Esophagus muscularis mucosa (tissue), 4 donors: ENCODE measurements at regions not wholly inside any gene's neighbourhood (a gene's known extent, or its start where the extent isn't known, plus 50 kb on each side); places are given as distances from the start of the nearest gene placed in this dataset.

Source experiments
- DNase-seq: peaks from one replicate; pipeline ENCODE4 v3.0.0-alpha.2; 2017; ENCODE audit errors: extremely low spot score
- H3K27ac ChIP-seq, 4 donors: fragments of 200-600 bp; sonication (generic); replicated peaks in 1 of 4; 1 replicate in 3 of 4; 2 replicates in 1 of 4; pipeline ENCODE4 v1.5.1; 2016 to 2019; ENCODE audit warnings: mild to moderate bottlenecking in 1 of 4
- H3K27me3 ChIP-seq, 4 donors: fragments of 200-600 bp; sonication (generic); one replicate each; pipeline versions ENCODE4 v1.5.1 to v1.6.0; 2016 to 2019
- H3K36me3 ChIP-seq, 4 donors: fragments of 200-600 bp; sonication (generic); one replicate each; pipeline ENCODE4 v1.5.1; 2016 to 2019
- H3K4me1 ChIP-seq, 4 donors: fragments of 200-600 bp; sonication (generic); one replicate each; pipeline ENCODE4 v1.5.1; 2016 to 2019
- H3K4me3 ChIP-seq, 4 donors: fragments of 200-600 bp; sonication (generic); 1 replicate in 2 of 4; 2 replicates in 2 of 4; pipeline ENCODE4 v1.5.1; 2016 to 2019; ENCODE audit warnings: mild to moderate bottlenecking in 4 of 4, moderate library complexity in 1 of 4
- H3K9me3 ChIP-seq, 4 donors: fragments of 200-600 bp; sonication (generic); 1 replicate in 3 of 4; 2 replicates in 1 of 4; pipeline ENCODE4 v1.5.1; 2016 to 2019
- CTCF ChIP-seq, 3 experiments: fragments of 200-600 bp in 2 of 3; fragments of 450-650 bp in 1 of 3; sonication (generic) in 2 of 3; IDR thresholded peaks; one replicate each; pipeline ENCODE4 v1.5.1; 2017 to 2019; ENCODE audit warnings: antibody characterized with exemption in 3 of 3, mild to moderate bottlenecking in 2 of 3, moderate library complexity in 1 of 3
- EP300 ChIP-seq: sonication (generic); formaldehyde crosslinking; IDR thresholded peaks from one replicate; pipeline ENCODE4 v1.6.1; 2017; ENCODE audit warnings: antibody characterized with exemption
- POLR2A ChIP-seq: fragments of 450-650 bp; IDR thresholded peaks from one replicate; pipeline ENCODE4 v1.6.1; 2017; ENCODE audit warnings: antibody characterized with exemption, moderate library complexity, mild to moderate bottlenecking, low read depth
- POLR2AphosphoS5 ChIP-seq, 2 donors: sonication (generic); formaldehyde crosslinking; IDR thresholded peaks; one replicate each; pipeline ENCODE4 v1.6.1; 2017; ENCODE audit warnings: antibody characterized with exemption in 2 of 2
- WGBS: methylation state at CpG from one replicate; pipeline ENCODE4 v1.1.5; 2018; 5-methylcytosine and 5-hydroxymethylcytosine counted together
- intact Hi-C: fragments of 100-400 bp; cut with DNase I; formaldehyde crosslinking; loops from one replicate; pipeline ENCODE4 v1.15.1; 2023

- H3K27ac ChIP-seq: no peak overlapping the region
- H3K36me3 ChIP-seq: no peaks in the 10 kb centered on the region
- H3K4me1 ChIP-seq: no peaks in the 10 kb centered on the region
- TF ChIP-seq CTCF (IDR thresholded peaks at IDR 0.05): no peak
- TF ChIP-seq POLR2A: no peak
- TF ChIP-seq EP300: no peak
- TF ChIP-seq POLR2AphosphoS5 (IDR thresholded peaks at IDR 0.05): no peak
- 47% methylated on average over 1 of the region's 1 CpG for WGBS
- intact Hi-C loops: no loop called here
- H3K9me3 ChIP-seq: no peaks in the 10 kb centered on the region
- no peak for DNase-seq
- H3K4me3 ChIP-seq: no peak overlapping the region
- H3K27me3 ChIP-seq: peaks cover 0 to 10% (median 0%) of the 10 kb centered on the region in 4 donors
Measured at GRCh38 chr20:43375591-43375990, 82.1 kb upstream of the SRSF6 start.

DNA sequence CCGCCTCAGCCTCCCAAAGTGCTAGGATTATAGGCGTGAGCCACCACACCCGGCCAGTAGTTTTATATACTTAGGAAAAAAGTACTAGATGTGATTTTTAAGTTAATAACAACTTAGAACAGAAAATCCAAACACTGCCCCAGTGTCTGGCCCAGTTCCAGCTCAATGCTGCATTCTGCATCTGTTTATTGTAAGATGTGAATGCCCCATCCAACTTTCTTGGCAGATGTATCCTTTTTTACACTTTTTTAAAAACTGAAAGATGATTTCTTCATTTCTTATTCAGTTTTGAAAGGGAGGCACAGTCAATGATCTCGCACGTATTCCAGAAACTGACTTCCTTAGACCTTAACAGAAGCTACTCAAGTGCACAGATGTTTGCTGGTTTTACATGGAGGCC is 85.6 kb upstream of the SRSF6 start:
- DNase-seq: no peak
- Histone ChIP-seq H3K27me3 (peaks cover 0 to 11% (median 0%) of the 10 kb centered on the region in 4 donors), H3K27ac (no peak overlapping the region), H3K4me3 (no peak overlapping the region), H3K9me3 (no peaks in the 10 kb centered on the region), H3K4me1 (no peaks in the 10 kb centered on the region), H3K36me3 (no peaks in the 10 kb centered on the region)
- WGBS: 41% methylated on average over 5 of the region's 5 CpGs
- no peak for TF ChIP-seq POLR2AphosphoS5 (IDR thresholded peaks at IDR 0.05)
- TF ChIP-seq EP300: no peak
- TF ChIP-seq CTCF (IDR thresholded peaks at IDR 0.05): no peak
- TF ChIP-seq POLR2A: no peak
- intact Hi-C loops: no loop called here

DNA sequence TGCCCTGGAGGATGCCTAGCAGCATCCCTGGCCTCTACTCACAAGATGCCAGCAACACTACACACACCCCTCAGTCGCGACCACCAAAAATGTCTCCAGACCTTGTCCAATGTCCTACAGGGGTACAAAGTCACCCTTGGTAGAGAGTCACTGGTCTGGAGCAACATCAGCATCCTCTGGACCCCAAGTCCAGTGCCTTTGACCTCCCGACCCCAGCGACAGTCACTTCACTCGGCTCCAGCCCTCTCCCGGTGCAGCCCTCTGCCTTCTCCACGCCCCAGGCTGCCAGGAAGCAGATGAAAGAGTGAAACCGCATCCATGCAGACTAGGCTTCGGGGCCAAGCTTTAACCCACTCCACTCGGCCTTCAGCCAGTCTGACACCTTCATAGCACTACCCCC is 92.0 kb upstream of the SRSF6 start:
- Histone ChIP-seq H3K36me3 (no peaks in the 10 kb centered on the region), H3K27me3 (peaks cover 0 to 24% (median 0%) of the 10 kb centered on the region in 4 donors), H3K4me1 (no peaks in the 10 kb centered on the region), H3K27ac (no peak overlapping the region), H3K9me3 (no peaks in the 10 kb centered on the region), H3K4me3 (no peak overlapping the region)
- intact Hi-C loops: no loop called here
- no peak for TF ChIP-seq EP300
- no peak for TF ChIP-seq POLR2AphosphoS5 (IDR thresholded peaks at IDR 0.05)
- TF ChIP-seq POLR2A: no peak
- TF ChIP-seq CTCF (IDR thresholded peaks at IDR 0.05): no peak
- 49% methylated on average over 9 of the region's 10 CpGs for WGBS
- no peak for DNase-seq

DNA sequence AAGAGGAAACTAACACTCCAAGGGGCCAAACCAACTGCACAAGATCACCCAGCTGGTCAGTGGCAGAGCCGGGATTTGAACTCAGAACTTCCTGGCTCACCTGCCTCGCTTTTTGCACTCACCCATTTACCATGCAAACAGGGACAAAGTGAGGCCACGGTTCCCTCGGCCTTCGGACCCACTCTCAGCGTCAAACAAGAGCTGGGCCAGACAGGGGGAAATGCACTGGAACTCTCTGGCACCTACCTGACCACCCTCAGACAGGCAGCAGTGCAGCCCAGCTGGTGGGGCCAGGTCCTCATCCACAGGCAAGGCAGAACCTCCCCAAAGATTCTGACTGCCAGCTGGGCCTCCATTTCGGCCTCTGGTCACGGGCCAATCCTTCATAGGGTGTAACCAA is 93.7 kb upstream of the SRSF6 start:
- DNase-seq: no peak
- WGBS: 83% methylated on average over 7 of the region's 8 CpGs
- H3K4me3 ChIP-seq: no peak overlapping the region
- H3K27me3 ChIP-seq: peaks cover 0 to 24% (median 0%) of the 10 kb centered on the region in 4 donors
- no peaks in the 10 kb centered on the region for H3K36me3 ChIP-seq
- no peaks in the 10 kb centered on the region for H3K9me3 ChIP-seq
- intact Hi-C loops: no loop called here
- no peaks in the 10 kb centered on the region for H3K4me1 ChIP-seq
- no peak overlapping the region for H3K27ac ChIP-seq
- TF ChIP-seq CTCF (IDR thresholded peaks at IDR 0.05) (no peak), POLR2AphosphoS5 (IDR thresholded peaks at IDR 0.05) (no peak), EP300 (no peak), POLR2A (no peak)

DNA sequence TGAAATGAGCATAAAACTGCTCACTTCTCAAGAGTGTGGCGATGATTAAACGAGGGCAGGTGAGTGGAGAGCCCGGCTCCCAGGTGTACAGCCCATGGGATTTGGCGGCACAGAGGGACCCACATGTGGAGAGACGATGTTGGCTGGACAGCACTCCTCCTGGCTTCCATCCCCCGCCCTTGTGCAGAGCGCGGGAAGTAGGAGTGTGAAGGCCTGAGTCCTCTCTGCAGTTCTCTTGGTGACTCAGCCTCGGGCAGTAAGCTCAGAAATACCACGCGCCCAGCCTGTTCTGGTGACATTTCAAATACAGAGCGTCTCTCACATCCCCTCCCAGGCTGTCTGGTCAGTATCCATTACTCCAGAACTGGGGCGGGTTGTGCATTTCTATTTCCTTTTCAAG is 94.2 kb upstream of the SRSF6 start:
- 70% methylated on average over 13 of the region's 13 CpGs for WGBS
- H3K27ac ChIP-seq: no peak overlapping the region
- intact Hi-C loops: no loop called here
- TF ChIP-seq EP300: no peak
- no peak for TF ChIP-seq CTCF (IDR thresholded peaks at IDR 0.05)
- no peak for TF ChIP-seq POLR2AphosphoS5 (IDR thresholded peaks at IDR 0.05)
- TF ChIP-seq POLR2A: no peak
- H3K36me3 ChIP-seq: no peaks in the 10 kb centered on the region
- no peaks in the 10 kb centered on the region for H3K4me1 ChIP-seq
- H3K4me3 ChIP-seq: no peak overlapping the region
- H3K27me3 ChIP-seq: peaks cover 0 to 24% (median 0%) of the 10 kb centered on the region in 4 donors
- H3K9me3 ChIP-seq: no peaks in the 10 kb centered on the region
- DNase-seq: no peak
